ENCODE measurements at regions not wholly inside any gene's neighbourhood (a gene's known extent, or its start where the extent isn't known, plus 50 kb on each side); places are given as distances from the start of the nearest gene placed in this dataset.
"Not testable (repeated sequence)": the region's sequence is repeated elsewhere in the genome, so short reads cannot be mapped to it uniquely, and the experiment has no call there.

GRCh38 chr5:163306421-163306820, 131.0 kb upstream of the CCNG1 start:
- no peak for DNase-seq

- no peak for DNase-seq
Observed at GRCh38 chr5:163309914-163310313, 127.5 kb upstream of the CCNG1 start.

- no peak for DNase-seq
Observed at GRCh38 chr5:163310997-163311396, 126.4 kb upstream of the CCNG1 start.

GRCh38 chr5:163312598-163312997, 124.8 kb upstream of the CCNG1 start:
- no peak for DNase-seq

- DNase-seq, result not testable (repeated sequence)
Observed at GRCh38 chr5:163313049-163313448, 124.3 kb upstream of the CCNG1 start.

- DNase-seq, result not testable (repeated sequence)
Observed at GRCh38 chr5:163316374-163316773, 121.0 kb upstream of the CCNG1 start.

GRCh38 chr5:163318707-163319106, 118.7 kb upstream of the CCNG1 start:
- DNase-seq, result no peak

- DNase-seq, result no peak
Observed at GRCh38 chr5:163321511-163321910, 115.9 kb upstream of the CCNG1 start.

- DNase-seq, result no peak
Observed at GRCh38 chr5:163330723-163331668, 106.4 kb upstream of the CCNG1 start.

- not testable (repeated sequence) for DNase-seq
Observed at GRCh38 chr5:163336074-163336473, 101.3 kb upstream of the CCNG1 start.

GRCh38 chr5:163339148-163339547, 98.2 kb upstream of the CCNG1 start:
- no peak for DNase-seq

- DNase-seq, result not testable (repeated sequence)
Observed at GRCh38 chr5:163340378-163340777, 97.0 kb upstream of the CCNG1 start.

- DNase-seq, result no peak
Observed at GRCh38 chr5:163342306-163342705, 95.1 kb upstream of the CCNG1 start.

- no peak for DNase-seq
Observed at GRCh38 chr5:163345216-163345615, 92.2 kb upstream of the CCNG1 start.

- peak; percentile 51 to 62 for DNase-seq
Observed at GRCh38 chr5:163347671-163348070, 89.7 kb upstream of the CCNG1 start.

- no peak for DNase-seq
Observed at GRCh38 chr5:163350083-163350482, 87.3 kb upstream of the CCNG1 start.

GRCh38 chr5:163352531-163352930, 84.9 kb upstream of the CCNG1 start:
- DNase-seq, result no peak

- not testable (repeated sequence) for DNase-seq
Observed at GRCh38 chr5:163355811-163356210, 81.6 kb upstream of the CCNG1 start.

- no peak for DNase-seq
Observed at GRCh38 chr5:163357636-163358035, 79.8 kb upstream of the CCNG1 start.

GRCh38 chr5:163360656-163361055, 76.7 kb upstream of the CCNG1 start:
- no peak for DNase-seq

- no peak for DNase-seq
Observed at GRCh38 chr5:163361450-163361849, 75.9 kb upstream of the CCNG1 start.

GRCh38 chr5:163362840-163363371, 74.5 kb upstream of the CCNG1 start:
- no peak for DNase-seq

GRCh38 chr5:163363389-163363788, 74.0 kb upstream of the CCNG1 start:
- DNase-seq, result no peak

GRCh38 chr5:163366757-163367156, 70.6 kb upstream of the CCNG1 start:
- DNase-seq, result no peak
